ENCODE measurements at regions not wholly inside any gene's neighbourhood (a gene's known extent, or its start where the extent isn't known, plus 50 kb on each side); places are given as distances from the start of the nearest gene placed in this dataset.

- ChIA-PET CTCF (no interaction called here), POLR2A (no interaction called here)
- TF ChIP-seq CTCF (IDR thresholded peaks at IDR 0.05; ENCODE audit: insufficient read depth, low read length, missing control alignments): no peak
- no peak for DNase-seq (ENCODE audit: low read depth, low spot score)
- no peak overlapping the region for H3K4me3 ChIP-seq (ENCODE audit: low read depth, low read length)
Measured at GRCh38 chr12:127235761-127236160, 1031.2 kb upstream of the TMEM132C start.

GRCh38 chr12:127236491-127236890 lies 1030.5 kb upstream of the TMEM132C start:
- POLR2A ChIA-PET: no interaction called here
- no peak for TF ChIP-seq CTCF (IDR thresholded peaks at IDR 0.05; ENCODE audit: insufficient read depth, low read length, missing control alignments)
- DNase-seq (ENCODE audit: low read depth, low spot score): no peak
- CTCF ChIA-PET: no interaction called here
- no peak overlapping the region for H3K4me3 ChIP-seq (ENCODE audit: low read depth, low read length)

GRCh38 chr12:127237151-127237550 lies 1029.8 kb upstream of the TMEM132C start:
- H3K4me3 ChIP-seq (ENCODE audit: low read depth, low read length): no peak overlapping the region
- TF ChIP-seq CTCF (IDR thresholded peaks at IDR 0.05; ENCODE audit: insufficient read depth, low read length, missing control alignments): no peak
- CTCF ChIA-PET: interaction anchor here (0.7 kb wide), 1 partner anchor 16 kb away, joined by 3 read pairs; no protein-coding TSS in a partner anchor
- DNase-seq (ENCODE audit: low read depth, low spot score): no peak
- POLR2A ChIA-PET: no interaction called here

- ChIA-PET POLR2A (no interaction called here), CTCF (no interaction called here)
- TF ChIP-seq CTCF (IDR thresholded peaks at IDR 0.05; ENCODE audit: insufficient read depth, low read length, missing control alignments): no peak
- no peak for DNase-seq (ENCODE audit: low read depth, low spot score)
- no peak overlapping the region for H3K4me3 ChIP-seq (ENCODE audit: low read depth, low read length)
Measured at GRCh38 chr12:127238107-127238506, 1028.9 kb upstream of the TMEM132C start.

- H3K4me3 ChIP-seq (ENCODE audit: low read depth, low read length): no peak overlapping the region
- ChIA-PET CTCF (interaction anchor here (0.6 kb wide), 1 partner anchor 14 kb away, joined by 3 read pairs; no protein-coding TSS in a partner anchor), POLR2A (interaction anchor here (1.5 kb wide), 1 partner anchor 9 kb away, joined by 5 read pairs; no protein-coding TSS in a partner anchor)
- no peak for TF ChIP-seq CTCF (IDR thresholded peaks at IDR 0.05; ENCODE audit: insufficient read depth, low read length, missing control alignments)
- DNase-seq (ENCODE audit: low read depth, low spot score): no peak
Measured at GRCh38 chr12:127239781-127240180, 1027.2 kb upstream of the TMEM132C start.

GRCh38 chr12:127240249-127240929 lies 1026.6 kb upstream of the TMEM132C start:
- POLR2A ChIA-PET: interaction anchor here (1.0 to 1.5 kb wide), 2 partner anchors 10 to 21 kb away, joined by 3 to 5 read pairs; no protein-coding TSS in a partner anchor
- DNase-seq (ENCODE audit: low read depth, low spot score): no peak
- CTCF ChIA-PET: interaction anchor here (0.6 to 1.5 kb wide), 4 partner anchors 10 to 21 kb away, joined by 3 to 4 read pairs (median 3); no protein-coding TSS in a partner anchor
- TF ChIP-seq CTCF (IDR thresholded peaks at IDR 0.05; ENCODE audit: insufficient read depth, low read length, missing control alignments): no peak
- no peak overlapping the region for H3K4me3 ChIP-seq (ENCODE audit: low read depth, low read length)
